Activated gamma-delta T cell (primary cell): ENCODE measurements at regions not wholly inside any gene's neighbourhood (a gene's known extent, or its start where the extent isn't known, plus 50 kb on each side); places are given as distances from the start of the nearest gene placed in this dataset.
"Not testable (repeated sequence)": the region's sequence is repeated elsewhere in the genome, so short reads cannot be mapped to it uniquely, and the experiment has no call there.

Source experiments
- DNase-seq: peaks from one replicate; lab custom pipeline; 2025; lab: John Stamatoyannopoulos, UW

GRCh38 chr4:81595798-81596610, 124.3 kb upstream of the RASGEF1B start:
- DNase-seq, result no peak

GRCh38 chr4:81595287-81595686, 123.6 kb upstream of the RASGEF1B start:
- DNase-seq, result no peak

GRCh38 chr4:81594490-81595159, 122.9 kb upstream of the RASGEF1B start:
- DNase-seq, result no peak

- DNase-seq, result no peak
Measured at GRCh38 chr4:81592701-81593100, 121.0 kb upstream of the RASGEF1B start.

- DNase-seq, result no peak
Measured at GRCh38 chr4:81590596-81590995, 118.9 kb upstream of the RASGEF1B start.

- no peak for DNase-seq
Measured at GRCh38 chr4:81589262-81589661, 117.6 kb upstream of the RASGEF1B start.

- no peak for DNase-seq
Measured at GRCh38 chr4:81586706-81587105, 115.0 kb upstream of the RASGEF1B start.

- DNase-seq, result not testable (repeated sequence)
Measured at GRCh38 chr4:81580994-81581374, 109.3 kb upstream of the RASGEF1B start.

- peak; percentile 5 for DNase-seq
Measured at GRCh38 chr4:81580346-81580993, 108.8 kb upstream of the RASGEF1B start.

- no peak for DNase-seq
Measured at GRCh38 chr4:81577392-81577791, 105.7 kb upstream of the RASGEF1B start.

- no peak for DNase-seq
Measured at GRCh38 chr4:81574991-81575390, 103.3 kb upstream of the RASGEF1B start.

GRCh38 chr4:81573840-81574239, 102.1 kb upstream of the RASGEF1B start:
- DNase-seq, result no peak

- DNase-seq, result no peak
Measured at GRCh38 chr4:81572402-81572801, 100.7 kb upstream of the RASGEF1B start.

GRCh38 chr4:81571105-81571504, 99.4 kb upstream of the RASGEF1B start:
- no peak for DNase-seq

GRCh38 chr4:81566161-81566591, 94.5 kb upstream of the RASGEF1B start:
- DNase-seq, result no peak

GRCh38 chr4:81565142-81565870, 93.6 kb upstream of the RASGEF1B start:
- no peak for DNase-seq

- no peak for DNase-seq
Measured at GRCh38 chr4:81564025-81564424, 92.3 kb upstream of the RASGEF1B start.

GRCh38 chr4:81562093-81562492, 90.4 kb upstream of the RASGEF1B start:
- no peak for DNase-seq

- no peak for DNase-seq
Measured at GRCh38 chr4:81557306-81557705, 85.6 kb upstream of the RASGEF1B start.

GRCh38 chr4:81555489-81555888, 83.8 kb upstream of the RASGEF1B start:
- no peak for DNase-seq

GRCh38 chr4:81552086-81552485, 80.4 kb upstream of the RASGEF1B start:
- no peak for DNase-seq

- no peak for DNase-seq
Measured at GRCh38 chr4:81550388-81550859, 78.7 kb upstream of the RASGEF1B start.
